Left ventricle myocardium inferior (tissue), 1 donor: ENCODE measurements at regions not wholly inside any gene's neighbourhood (a gene's known extent, or its start where the extent isn't known, plus 50 kb on each side); places are given as distances from the start of the nearest gene placed in this dataset.
"Not testable (repeated sequence)": the region's sequence is repeated elsewhere in the genome, so short reads cannot be mapped to it uniquely, and the experiment has no call there.

ENCODE experiments used
- DNase-seq: peaks from one replicate; pipeline ENCODE4 v3.0.0-alpha.2; 2020
- H3K27ac ChIP-seq: fragments of 200-600 bp; replicated peaks from 2 replicates; pipeline ENCODE4 v1.8.0; 2021
- H3K27me3 ChIP-seq: fragments of 200-600 bp; 2 replicates; pipeline ENCODE4 v1.8.0; 2021; ENCODE audit warnings: low read depth
- H3K36me3 ChIP-seq: fragments of 200-600 bp; 2 replicates; pipeline ENCODE4 v1.8.0; 2021
- H3K4me1 ChIP-seq: fragments of 200-600 bp; 2 replicates; pipeline ENCODE4 v1.8.0; 2021
- H3K4me3 ChIP-seq: fragments of 200-600 bp; 2 replicates; pipeline ENCODE4 v1.8.0; 2021; ENCODE audit warnings: mild to moderate bottlenecking, moderate library complexity
- H3K9me3 ChIP-seq: fragments of 200-600 bp; replicated peaks from 2 replicates; pipeline ENCODE4 v1.8.0; 2021
- intact Hi-C: fragments of 100-400 bp; cut with micrococcal nuclease; formaldehyde crosslinking; loops from one replicate; pipeline ENCODE4 v1.11.0; 2022
- TF ChIP-seq, protein P1 (sequence below): fragments of 200-600 bp; IDR thresholded peaks from 2 replicates; pipeline ENCODE4 v1.8.0; 2021; ENCODE audit warnings: antibody characterized with exemption, mild to moderate bottlenecking, borderline replicate concordance
- donor health status: DM: no; HTN: yes; CAD: no; lungs with severe emphysema.

DNA sequence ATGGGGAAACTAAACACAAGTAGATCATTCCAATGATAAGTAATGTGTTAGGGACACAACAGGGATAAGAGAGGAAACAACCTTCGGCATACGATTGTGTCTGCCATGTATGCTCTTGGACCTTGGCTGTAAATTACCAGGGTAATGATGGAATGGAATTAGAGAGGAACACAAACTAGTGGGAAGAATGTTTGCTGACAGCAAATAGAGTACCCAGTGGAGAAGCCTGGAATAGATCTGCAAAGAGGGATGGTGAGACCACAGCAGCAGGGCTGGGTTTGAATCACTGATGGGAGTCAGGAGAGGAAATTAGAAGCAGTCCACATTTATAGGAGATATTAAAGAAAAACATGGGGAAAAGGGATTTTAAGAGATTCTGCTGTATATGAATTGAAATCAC is 172.8 kb downstream of the LRIG3 start:
- DNase-seq, result no peak
- Histone ChIP-seq H3K27ac (no peak overlapping the region), H3K9me3 (no peaks in the 10 kb centered on the region), H3K4me3 (no peak overlapping the region), H3K36me3 (no peaks in the 10 kb centered on the region), H3K27me3 (no peaks in the 10 kb centered on the region), H3K4me1 (no peaks in the 10 kb centered on the region)
- TF ChIP-seq, protein P1, sequence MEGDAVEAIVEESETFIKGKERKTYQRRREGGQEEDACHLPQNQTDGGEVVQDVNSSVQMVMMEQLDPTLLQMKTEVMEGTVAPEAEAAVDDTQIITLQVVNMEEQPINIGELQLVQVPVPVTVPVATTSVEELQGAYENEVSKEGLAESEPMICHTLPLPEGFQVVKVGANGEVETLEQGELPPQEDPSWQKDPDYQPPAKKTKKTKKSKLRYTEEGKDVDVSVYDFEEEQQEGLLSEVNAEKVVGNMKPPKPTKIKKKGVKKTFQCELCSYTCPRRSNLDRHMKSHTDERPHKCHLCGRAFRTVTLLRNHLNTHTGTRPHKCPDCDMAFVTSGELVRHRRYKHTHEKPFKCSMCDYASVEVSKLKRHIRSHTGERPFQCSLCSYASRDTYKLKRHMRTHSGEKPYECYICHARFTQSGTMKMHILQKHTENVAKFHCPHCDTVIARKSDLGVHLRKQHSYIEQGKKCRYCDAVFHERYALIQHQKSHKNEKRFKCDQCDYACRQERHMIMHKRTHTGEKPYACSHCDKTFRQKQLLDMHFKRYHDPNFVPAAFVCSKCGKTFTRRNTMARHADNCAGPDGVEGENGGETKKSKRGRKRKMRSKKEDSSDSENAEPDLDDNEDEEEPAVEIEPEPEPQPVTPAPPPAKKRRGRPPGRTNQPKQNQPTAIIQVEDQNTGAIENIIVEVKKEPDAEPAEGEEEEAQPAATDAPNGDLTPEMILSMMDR, result no peak
- intact Hi-C loops, result no loop called here

- Histone ChIP-seq H3K4me3 (no peak overlapping the region), H3K9me3 (no peaks in the 10 kb centered on the region), H3K27ac (no peak overlapping the region), H3K27me3 (no peaks in the 10 kb centered on the region), H3K4me1 (no peaks in the 10 kb centered on the region), H3K36me3 (no peaks in the 10 kb centered on the region)
- TF ChIP-seq, protein P1, result no peak
- no peak for DNase-seq
- intact Hi-C loops, result no loop called here
These were observed 169.8 kb downstream of the LRIG3 start for GRCh38 chr12:58750484-58750883.

DNA sequence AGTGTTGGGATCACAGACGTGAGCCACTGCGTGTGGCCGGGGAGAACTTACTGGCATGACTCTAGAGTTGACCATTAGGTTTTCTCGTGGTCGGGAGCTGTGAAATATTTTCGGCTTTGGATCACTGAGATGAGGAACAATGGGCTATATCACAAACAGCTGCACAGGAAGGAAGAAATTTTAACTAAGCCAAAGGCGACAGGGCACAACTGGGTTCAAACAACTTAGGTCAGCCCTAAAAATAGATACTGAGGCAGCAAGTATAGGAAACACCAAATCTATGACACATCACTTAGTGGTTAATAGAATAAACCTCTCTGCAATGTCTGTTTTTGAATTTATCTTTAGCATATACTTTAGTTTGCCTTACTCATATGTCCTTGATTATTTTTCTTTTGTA is 162.9 kb downstream of the LRIG3 start:
- H3K4me3 ChIP-seq, result no peak overlapping the region
- no peaks in the 10 kb centered on the region for H3K36me3 ChIP-seq
- no peak for DNase-seq
- intact Hi-C loops, result no loop called here
- H3K27ac ChIP-seq, result no peak overlapping the region
- TF ChIP-seq, protein P1, result no peak
- no peaks in the 10 kb centered on the region for H3K9me3 ChIP-seq
- peaks cover 7% of the 10 kb centered on the region for H3K4me1 ChIP-seq
- H3K27me3 ChIP-seq, result no peaks in the 10 kb centered on the region

- H3K4me3 ChIP-seq, intact Hi-C loops, H3K36me3 ChIP-seq, H3K27ac ChIP-seq, H3K27me3 ChIP-seq, H3K9me3 ChIP-seq, DNase-seq, H3K4me1 ChIP-seq: not testable (repeated sequence)
These were observed 160.6 kb downstream of the LRIG3 start for GRCh38 chr12:58759745-58760144.

DNA sequence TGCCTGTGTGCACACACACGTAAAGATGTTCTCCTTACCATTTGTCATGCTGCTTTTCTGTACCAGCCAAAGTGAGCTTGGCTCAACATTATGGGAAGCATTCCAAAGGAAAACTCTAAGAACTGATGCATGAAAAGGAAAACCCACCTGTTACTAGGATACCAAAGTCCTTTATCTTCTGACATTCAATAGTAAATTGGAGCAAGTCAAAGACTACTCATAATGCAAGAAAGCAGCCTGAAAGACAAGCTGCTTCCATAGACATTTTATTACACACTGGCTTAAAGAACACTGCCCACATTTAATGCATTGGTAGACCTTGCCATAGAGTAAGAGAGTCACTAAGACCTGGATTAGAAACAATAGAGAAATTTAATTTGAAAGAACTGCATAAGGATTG is 159.0 kb downstream of the LRIG3 start:
- Histone ChIP-seq H3K4me3 (no peak overlapping the region), H3K4me1 (peaks cover 7% of the 10 kb centered on the region), H3K27me3 (no peaks in the 10 kb centered on the region), H3K36me3 (no peaks in the 10 kb centered on the region), H3K9me3 (no peaks in the 10 kb centered on the region), H3K27ac (no peak overlapping the region)
- DNase-seq, result no peak
- intact Hi-C loops, result no loop called here
- TF ChIP-seq, protein P1, result no peak

GRCh38 chr12:58764100-58764953 is 156.0 kb downstream of the LRIG3 start:
- no peak for DNase-seq
- no peak overlapping the region for H3K27ac ChIP-seq

More at GRCh38 chr12:58764100-58764953, 156.0 kb downstream of the LRIG3 start:
- Histone ChIP-seq H3K9me3 (peaks cover 12% of the 10 kb centered on the region), H3K4me1 (no peaks in the 10 kb centered on the region), H3K36me3 (no peaks in the 10 kb centered on the region), H3K4me3 (no peak overlapping the region), H3K27me3 (no peaks in the 10 kb centered on the region)
- intact Hi-C loops, result no loop called here
- TF ChIP-seq, protein P1, result no peak
